H1 (cell line): ENCODE measurements at regions not wholly inside any gene's neighbourhood (a gene's known extent, or its start where the extent isn't known, plus 50 kb on each side); places are given as distances from the start of the nearest gene placed in this dataset.

Experiments used
- ATF2 ChIP-seq: IDR thresholded peaks from 2 replicates; pipeline ENCODE4 v1.6.1; 2012; ENCODE audit warnings: low read length, inconsistent platforms
- CEBPB ChIP-seq: IDR thresholded peaks from 2 replicates; pipeline ENCODE4 v1.6.1; 2012; ENCODE audit warnings: low read depth, low read length
- CHD2 ChIP-seq: IDR thresholded peaks from 2 replicates; pipeline ENCODE4 v1.6.1; 2012; ENCODE audit warnings: low read length, improper control_type of control experiment
- RXRA ChIP-seq: IDR thresholded peaks from 2 replicates; pipeline ENCODE4 v1.6.1; 2011; ENCODE audit warnings: low read depth, mild to moderate bottlenecking, low read length, moderate library complexity; ENCODE audit not compliant: insufficient read depth

- TF ChIP-seq CEBPB (no peak), CHD2 (no peak), ATF2 (no peak), RXRA (no peak)
Observed at GRCh38 chr20:47855799-47856198, 70.5 kb upstream of the SULF2 start (continued).
